Liver (tissue), 3 donors: ENCODE measurements at regions not wholly inside any gene's neighbourhood (a gene's known extent, or its start where the extent isn't known, plus 50 kb on each side); places are given as distances from the start of the nearest gene placed in this dataset.

Experiments
- ATF3 ChIP-seq: IDR thresholded peaks from 2 replicates; pipeline ENCODE4 v1.6.1; 2016; ENCODE audit warnings: antibody characterized with exemption
- CTCF ChIP-seq: fragments of 150-350 bp; IDR thresholded peaks from 2 replicates; pipeline ENCODE4 v1.5.1; 2017; ENCODE audit warnings: improper control_type of control experiment, low read depth, low read length; ENCODE audit not compliant: missing input control
- EGR1 ChIP-seq, 2 donors: IDR thresholded peaks; 2 replicates each; pipeline ENCODE4 v1.6.1; 2016 to 2018; ENCODE audit warnings: antibody characterized with exemption in 2 of 2, low read depth in 2 of 2
- GABPA ChIP-seq, 2 donors: IDR thresholded peaks in 1 of 2; conservative IDR thresholded peaks in 1 of 2; 2 replicates each; pipeline ENCODE4 v1.6.1; 2016; ENCODE audit warnings: antibody characterized with exemption in 2 of 2, mild to moderate bottlenecking in 1 of 2, moderate library complexity in 1 of 2
- HNF4A ChIP-seq, 2 donors: conservative IDR thresholded peaks; 2 replicates each; pipeline ENCODE4 v1.6.1; 2016; ENCODE audit warnings: antibody characterized with exemption in 2 of 2, mild to moderate bottlenecking in 2 of 2
- HNF4G ChIP-seq: IDR thresholded peaks from 2 replicates; pipeline ENCODE4 v1.6.1; 2016; ENCODE audit warnings: antibody characterized with exemption
- JUND ChIP-seq, 2 donors: IDR thresholded peaks; 2 replicates each; pipeline ENCODE4 v1.6.1; 2016; ENCODE audit warnings: antibody characterized with exemption in 2 of 2
- MAX ChIP-seq: IDR thresholded peaks from 2 replicates; pipeline ENCODE4 v1.6.1; 2016; ENCODE audit warnings: antibody characterized with exemption
- RAD21 ChIP-seq, 2 donors: IDR thresholded peaks; 2 replicates each; pipeline ENCODE4 v1.6.1; 2016; ENCODE audit warnings: antibody characterized with exemption in 2 of 2, mild to moderate bottlenecking in 2 of 2
- REST ChIP-seq: IDR thresholded peaks from 2 replicates; pipeline ENCODE4 v1.6.1; 2016; ENCODE audit warnings: antibody characterized with exemption, mild to moderate bottlenecking
- TAF1 ChIP-seq: conservative IDR thresholded peaks from 2 replicates; pipeline ENCODE4 v1.6.1; 2016; ENCODE audit warnings: antibody characterized with exemption, mild to moderate bottlenecking
- YY1 ChIP-seq: IDR thresholded peaks from 2 replicates; pipeline ENCODE4 v1.6.1; 2016; ENCODE audit warnings: antibody characterized with exemption, mild to moderate bottlenecking
- ZBTB33 ChIP-seq: IDR thresholded peaks from 2 replicates; pipeline ENCODE4 v1.6.1; 2016; ENCODE audit warnings: antibody characterized with exemption
- donor health status: healthy.
- donor health status: healthy.

GRCh38 chr6:12657884-12658283, 58.7 kb upstream of the PHACTR1 start:
- TF ChIP-seq CTCF = no peak
- no peak for TF ChIP-seq MAX
- TF ChIP-seq TAF1 = no peak
- TF ChIP-seq REST = no peak
- TF ChIP-seq JUND (IDR thresholded peaks at IDR 0.05) = no peak
- no peak for TF ChIP-seq HNF4A (conservative IDR thresholded peaks at IDR 0.05)
- TF ChIP-seq EGR1 (IDR thresholded peaks at IDR 0.05; ENCODE audit: low read depth in 2 of 2) = no peak
- TF ChIP-seq YY1 = no peak
- TF ChIP-seq HNF4G = no peak
- no peak for TF ChIP-seq RAD21 (IDR thresholded peaks at IDR 0.05)
- no peak for TF ChIP-seq GABPA (IDR thresholded peaks at IDR 0.05 in 1 of 2, conservative IDR thresholded peaks at IDR 0.05 in 1 of 2)
- TF ChIP-seq ATF3 = no peak
- TF ChIP-seq ZBTB33 = no peak
